CD8-positive, alpha-beta memory T cell (primary cell): ENCODE measurements at regions not wholly inside any gene's neighbourhood (a gene's known extent, or its start where the extent isn't known, plus 50 kb on each side); places are given as distances from the start of the nearest gene placed in this dataset.

Experiments used
- CTCF ChIA-PET: fragments of 350-600 bp; sonication (Branson Sonifier 250); formaldehyde crosslinking; loops from one replicate; lab custom pipeline; 2021; ENCODE audit warnings: antibody characterized with exemption; lab: Charles Lee
- POLR2A ChIA-PET: fragments of 350-600 bp; sonication (Branson Sonifier 250); formaldehyde crosslinking; loops from one replicate; lab custom pipeline; 2021; ENCODE audit warnings: antibody characterized with exemption; lab: Charles Lee
- DNase-seq, 5 donors: peaks; one replicate each; pipeline versions ENCODE4 v3.0.0 to v3.0.0-alpha.2; 2020 to 2022; ENCODE audit warnings: mixed read lengths in 1 of 5
- H3K27ac ChIP-seq: one replicate; pipeline ENCODE4 v1.7.0; 2013; ENCODE audit warnings: low read depth, mild to moderate bottlenecking, low read length, moderate library complexity
- H3K27me3 ChIP-seq: 2 replicates; pipeline ENCODE4 v1.7.0; 2013; ENCODE audit warnings: low read length, mild to moderate bottlenecking; ENCODE audit not compliant: insufficient read depth, poor library complexity, severe bottlenecking
- H3K36me3 ChIP-seq: 2 replicates; pipeline ENCODE4 v1.7.0; 2013; ENCODE audit warnings: mild to moderate bottlenecking, low read length, moderate library complexity; ENCODE audit not compliant: insufficient read depth
- H3K4me1 ChIP-seq: 2 replicates; pipeline ENCODE4 v1.7.0; 2013; ENCODE audit warnings: mild to moderate bottlenecking, low read length, moderate library complexity; ENCODE audit not compliant: insufficient read depth
- H3K4me3 ChIP-seq: 2 replicates; pipeline ENCODE4 v1.7.0; 2013; ENCODE audit warnings: mild to moderate bottlenecking, low read length
- H3K9me3 ChIP-seq: 2 replicates; pipeline ENCODE4 v1.7.0; 2013; ENCODE audit warnings: mild to moderate bottlenecking, low read length
- H3K27ac Mint-ChIP-seq, 8 donors: one replicate each; pipeline ENCODE4 v1.8.0; 2020 to 2021; ENCODE audit warnings: mixed read lengths in 8 of 8, mild to moderate bottlenecking in 6 of 8, inconsistent platforms in 3 of 8, moderate library complexity in 3 of 8
- H3K27me3 Mint-ChIP-seq, 2 donors: one replicate each; pipeline ENCODE4 v1.8.0; 2020 to 2021; ENCODE audit warnings: mixed read lengths in 2 of 2, mild to moderate bottlenecking in 1 of 2, moderate library complexity in 1 of 2
- H3K36me3 Mint-ChIP-seq, 3 donors: one replicate each; pipeline ENCODE4 v1.8.0; 2020 to 2021; ENCODE audit warnings: mixed read lengths in 3 of 3, inconsistent platforms in 1 of 3, mild to moderate bottlenecking in 1 of 3
- H3K4me1 Mint-ChIP-seq, 3 donors: one replicate each; pipeline ENCODE4 v1.8.0; 2020 to 2021; ENCODE audit warnings: mixed read lengths in 3 of 3, inconsistent platforms in 1 of 3, mild to moderate bottlenecking in 1 of 3
- H3K4me3 Mint-ChIP-seq, 7 donors: one replicate each; pipeline ENCODE4 v1.8.0; 2020 to 2021; ENCODE audit warnings: mixed read lengths in 7 of 7, mild to moderate bottlenecking in 6 of 7, moderate library complexity in 4 of 7, inconsistent platforms in 2 of 7
- H3K9me3 Mint-ChIP-seq, 5 donors: one replicate each; pipeline ENCODE4 v1.8.0; 2020 to 2022; ENCODE audit warnings: mixed read lengths in 5 of 5, mild to moderate bottlenecking in 3 of 5, moderate library complexity in 2 of 5, inconsistent platforms in 1 of 5

- peaks cover 16 to 20% of the 10 kb centered on the region in 2 donors for H3K27me3 Mint-ChIP-seq
- H3K9me3 Mint-ChIP-seq: peaks cover 0 to 10% (median 2%) of the 10 kb centered on the region in 5 donors
- POLR2A ChIA-PET: no interaction called here
Measured at GRCh38 chr15:29616512-29616911, 205.8 kb downstream of the TJP1 start.

GRCh38 chr15:29615791-29616190 is 206.5 kb downstream of the TJP1 start:
- no peaks in the 10 kb centered on the region for H3K27me3 ChIP-seq
- CTCF ChIA-PET: no interaction called here

More at GRCh38 chr15:29616512-29616911, 205.8 kb downstream of the TJP1 start:
- Histone ChIP-seq H3K27me3 (no peaks in the 10 kb centered on the region), H3K4me1 (no peaks in the 10 kb centered on the region), H3K4me3 (no peak overlapping the region), H3K27ac (no peak overlapping the region), H3K9me3 (no peaks in the 10 kb centered on the region), H3K36me3 (no peaks in the 10 kb centered on the region)
- DNase-seq: no peak
- H3K36me3 Mint-ChIP-seq: no peaks in the 10 kb centered on the region
- H3K27ac Mint-ChIP-seq: no peak overlapping the region
- H3K4me1 Mint-ChIP-seq: no peaks in the 10 kb centered on the region
- no peak overlapping the region for H3K4me3 Mint-ChIP-seq
- CTCF ChIA-PET: no interaction called here

GRCh38 chr15:29613951-29614382 is 208.3 kb downstream of the TJP1 start:
- Mint-ChIP-seq H3K9me3 (peaks cover 0 to 6% (median 2%) of the 10 kb centered on the region in 5 donors), H3K27me3 (peaks cover 16 to 27% of the 10 kb centered on the region in 2 donors), H3K4me1 (no peaks in the 10 kb centered on the region), H3K4me3 (no peak overlapping the region), H3K27ac (no peak overlapping the region), H3K36me3 (no peaks in the 10 kb centered on the region)
- no peaks in the 10 kb centered on the region for H3K36me3 ChIP-seq
- H3K9me3 ChIP-seq: no peaks in the 10 kb centered on the region
- H3K4me1 ChIP-seq: no peaks in the 10 kb centered on the region
- CTCF ChIA-PET: no interaction called here
- no peak overlapping the region for H3K27ac ChIP-seq
- H3K27me3 ChIP-seq: no peaks in the 10 kb centered on the region
- no peak for DNase-seq
- H3K4me3 ChIP-seq: no peak overlapping the region
- POLR2A ChIA-PET: no interaction called here

More at GRCh38 chr15:29615791-29616190, 206.5 kb downstream of the TJP1 start:
- Mint-ChIP-seq H3K27me3 (peaks cover 16 to 24% of the 10 kb centered on the region in 2 donors), H3K27ac (no peak overlapping the region), H3K9me3 (peaks cover 0 to 10% (median 2%) of the 10 kb centered on the region in 5 donors), H3K4me3 (no peak overlapping the region), H3K4me1 (no peaks in the 10 kb centered on the region), H3K36me3 (no peaks in the 10 kb centered on the region)
- Histone ChIP-seq H3K36me3 (no peaks in the 10 kb centered on the region), H3K9me3 (no peaks in the 10 kb centered on the region), H3K4me3 (no peak overlapping the region), H3K27ac (no peak overlapping the region), H3K4me1 (no peaks in the 10 kb centered on the region)
- POLR2A ChIA-PET: no interaction called here
- no peak for DNase-seq

DNA sequence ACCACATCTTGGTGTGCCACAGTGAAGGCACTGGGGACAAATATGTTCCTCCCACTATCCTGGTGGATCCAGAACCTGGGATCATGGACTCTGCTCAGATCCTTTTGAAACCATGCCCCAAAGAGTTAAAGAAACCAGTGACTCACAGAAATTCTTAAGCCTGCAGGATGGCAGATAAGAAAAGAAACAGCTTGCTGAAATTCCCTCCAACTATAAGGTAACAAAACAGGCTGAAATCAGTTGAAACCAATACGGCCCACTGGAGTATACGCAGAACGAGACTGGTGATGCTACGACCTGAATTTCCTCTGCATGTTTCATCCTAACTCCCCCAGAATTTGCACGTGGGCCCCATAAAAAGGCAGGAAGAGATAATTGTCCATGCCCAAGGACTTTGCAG is 209.6 kb downstream of the TJP1 start:
- POLR2A ChIA-PET: no interaction called here

DNA sequence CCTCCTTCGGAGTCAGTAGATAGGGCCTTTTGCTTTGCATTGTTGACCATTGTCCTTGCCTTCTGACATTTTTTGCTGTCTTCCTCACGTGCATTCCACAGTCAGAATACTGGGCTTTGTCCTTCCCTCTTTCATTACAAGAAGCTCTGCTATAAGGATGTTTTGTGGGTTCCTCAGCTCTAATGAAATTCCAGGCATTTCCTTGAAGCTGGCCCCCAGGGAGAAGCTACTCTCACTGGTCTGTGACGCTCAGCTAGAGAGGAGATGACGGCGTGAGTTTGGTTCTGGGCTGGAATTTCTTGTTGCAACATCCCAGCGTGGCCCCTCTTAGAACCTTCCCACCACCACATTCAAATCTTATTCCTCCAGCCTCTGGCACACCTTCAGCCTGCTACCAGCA is 210.2 kb downstream of the TJP1 start:
- Mint-ChIP-seq H3K27me3 (peaks cover 16 to 27% of the 10 kb centered on the region in 2 donors), H3K9me3 (peaks cover 0 to 6% (median 2%) of the 10 kb centered on the region in 5 donors), H3K4me3 (no peak overlapping the region), H3K27ac (peak overlapping the region in 1 of 8 donors; percentile 79), H3K4me1 (no peaks in the 10 kb centered on the region), H3K36me3 (no peaks in the 10 kb centered on the region)
- no peaks in the 10 kb centered on the region for H3K36me3 ChIP-seq
- POLR2A ChIA-PET: no interaction called here
- H3K4me1 ChIP-seq: no peaks in the 10 kb centered on the region
- no peak for DNase-seq
- CTCF ChIA-PET: interaction anchor here (0.9 kb wide), 1 partner anchor 13 kb away, joined by 3 read pairs; no protein-coding TSS in a partner anchor
- no peak overlapping the region for H3K4me3 ChIP-seq
- no peaks in the 10 kb centered on the region for H3K27me3 ChIP-seq
- no peaks in the 10 kb centered on the region for H3K9me3 ChIP-seq
- no peak overlapping the region for H3K27ac ChIP-seq

More for the DNA sequence above, 209.6 kb downstream of the TJP1 start:
- Histone ChIP-seq H3K27me3 (no peaks in the 10 kb centered on the region), H3K36me3 (no peaks in the 10 kb centered on the region), H3K4me1 (no peaks in the 10 kb centered on the region), H3K27ac (no peak overlapping the region), H3K9me3 (no peaks in the 10 kb centered on the region), H3K4me3 (no peak overlapping the region)
- CTCF ChIA-PET: interaction anchor here (0.9 kb wide), 1 partner anchor 13 kb away, joined by 3 read pairs; no protein-coding TSS in a partner anchor
- no peak for DNase-seq
- H3K36me3 Mint-ChIP-seq: no peaks in the 10 kb centered on the region
- no peak overlapping the region for H3K4me3 Mint-ChIP-seq
- peaks cover 16 to 27% of the 10 kb centered on the region in 2 donors for H3K27me3 Mint-ChIP-seq
- H3K4me1 Mint-ChIP-seq: no peaks in the 10 kb centered on the region
- H3K9me3 Mint-ChIP-seq: peaks cover 0 to 6% (median 2%) of the 10 kb centered on the region in 5 donors
- no peak overlapping the region for H3K27ac Mint-ChIP-seq

DNA sequence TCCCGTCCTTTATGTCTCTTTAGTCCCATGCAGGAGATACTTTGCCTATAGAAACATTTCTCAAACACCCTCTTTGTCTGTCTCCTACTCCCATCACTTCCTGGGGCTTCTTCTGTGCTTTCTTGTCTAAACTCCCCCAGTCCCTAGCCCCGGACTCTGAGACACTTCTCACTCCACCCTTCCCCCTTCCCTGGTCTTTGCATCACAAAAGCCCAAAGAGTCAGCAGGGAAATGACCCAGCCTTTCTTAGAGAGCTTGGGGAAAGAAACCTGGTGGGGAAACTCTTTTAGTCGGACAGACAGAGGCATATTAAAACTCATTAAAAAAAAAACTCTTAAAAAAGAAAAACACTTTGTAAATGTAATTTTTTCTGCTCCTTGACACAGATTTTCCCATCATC is 211.2 kb downstream of the TJP1 start:
- Histone ChIP-seq H3K27ac (no peak overlapping the region), H3K9me3 (no peaks in the 10 kb centered on the region), H3K4me1 (no peaks in the 10 kb centered on the region), H3K4me3 (no peak overlapping the region), H3K36me3 (no peaks in the 10 kb centered on the region), H3K27me3 (no peaks in the 10 kb centered on the region)
- no peak overlapping the region for H3K27ac Mint-ChIP-seq
- ChIA-PET POLR2A (no interaction called here), CTCF (no interaction called here)
- DNase-seq: no peak
- peaks cover 16 to 24% of the 10 kb centered on the region in 2 donors for H3K27me3 Mint-ChIP-seq
- H3K4me3 Mint-ChIP-seq: no peak overlapping the region
- H3K4me1 Mint-ChIP-seq: no peaks in the 10 kb centered on the region
- no peaks in the 10 kb centered on the region for H3K36me3 Mint-ChIP-seq
- H3K9me3 Mint-ChIP-seq: peaks cover 0 to 6% (median 2%) of the 10 kb centered on the region in 5 donors

GRCh38 chr15:29601811-29602210 is 220.5 kb downstream of the TJP1 start:
- Histone ChIP-seq H3K27ac (no peak overlapping the region), H3K36me3 (no peaks in the 10 kb centered on the region), H3K9me3 (no peaks in the 10 kb centered on the region), H3K4me1 (no peaks in the 10 kb centered on the region), H3K4me3 (no peak overlapping the region), H3K27me3 (no peaks in the 10 kb centered on the region)
- ChIA-PET POLR2A (no interaction called here), CTCF (no interaction called here)
- no peak overlapping the region for H3K4me3 Mint-ChIP-seq
- no peaks in the 10 kb centered on the region for H3K4me1 Mint-ChIP-seq
- H3K9me3 Mint-ChIP-seq: peaks cover 0 to 2% (median 0%) of the 10 kb centered on the region in 5 donors
- no peak overlapping the region for H3K27ac Mint-ChIP-seq
- H3K27me3 Mint-ChIP-seq: peaks cover 0 to 2% of the 10 kb centered on the region in 2 donors
- no peak for DNase-seq
- no peaks in the 10 kb centered on the region for H3K36me3 Mint-ChIP-seq

- Histone ChIP-seq H3K27me3 (no peaks in the 10 kb centered on the region), H3K27ac (no peak overlapping the region), H3K36me3 (no peaks in the 10 kb centered on the region), H3K4me1 (no peaks in the 10 kb centered on the region), H3K9me3 (no peaks in the 10 kb centered on the region), H3K4me3 (no peak overlapping the region)
- no peaks in the 10 kb centered on the region for H3K4me1 Mint-ChIP-seq
- peaks cover 0 to 2% of the 10 kb centered on the region in 2 donors for H3K27me3 Mint-ChIP-seq
- H3K27ac Mint-ChIP-seq: no peak overlapping the region
- no peak for DNase-seq
- ChIA-PET CTCF (no interaction called here), POLR2A (no interaction called here)
- no peak overlapping the region for H3K4me3 Mint-ChIP-seq
- H3K36me3 Mint-ChIP-seq: no peaks in the 10 kb centered on the region
- H3K9me3 Mint-ChIP-seq: peaks cover 0 to 2% (median 0%) of the 10 kb centered on the region in 5 donors
Measured at GRCh38 chr15:29600262-29600661, 222.0 kb downstream of the TJP1 start.
